ENCODE measurements at regions not wholly inside any gene's neighbourhood (a gene's known extent, or its start where the extent isn't known, plus 50 kb on each side); places are given as distances from the start of the nearest gene placed in this dataset.

DNA sequence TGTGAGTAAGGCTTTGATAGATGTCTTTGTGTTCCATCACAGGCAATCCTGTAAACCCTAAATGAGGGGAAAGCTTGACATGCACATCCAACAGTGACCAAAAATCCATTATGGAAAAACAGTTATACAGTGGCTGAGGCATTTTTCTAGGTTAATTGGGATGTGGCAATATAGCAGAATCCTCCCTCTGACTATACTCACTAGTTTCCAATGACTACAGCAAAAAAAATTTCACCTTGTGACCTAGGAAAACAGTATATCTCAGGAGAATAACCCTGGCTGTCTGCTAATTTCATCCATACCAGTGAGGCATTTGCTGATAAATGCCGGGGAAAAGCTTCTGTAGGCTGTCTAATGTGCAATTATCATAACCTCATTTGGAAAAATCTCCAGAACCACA, 49.9 kb upstream of the SNCAIP start:
- H3K9ac ChIP-seq (ENCODE audit: low read depth in 2 of 2, low read length in 2 of 2), result no peak overlapping the region
- no peaks in the 10 kb centered on the region for H3K4me1 ChIP-seq
- no peak overlapping the region for H3K4me3 ChIP-seq
- TF ChIP-seq, protein P1, sequence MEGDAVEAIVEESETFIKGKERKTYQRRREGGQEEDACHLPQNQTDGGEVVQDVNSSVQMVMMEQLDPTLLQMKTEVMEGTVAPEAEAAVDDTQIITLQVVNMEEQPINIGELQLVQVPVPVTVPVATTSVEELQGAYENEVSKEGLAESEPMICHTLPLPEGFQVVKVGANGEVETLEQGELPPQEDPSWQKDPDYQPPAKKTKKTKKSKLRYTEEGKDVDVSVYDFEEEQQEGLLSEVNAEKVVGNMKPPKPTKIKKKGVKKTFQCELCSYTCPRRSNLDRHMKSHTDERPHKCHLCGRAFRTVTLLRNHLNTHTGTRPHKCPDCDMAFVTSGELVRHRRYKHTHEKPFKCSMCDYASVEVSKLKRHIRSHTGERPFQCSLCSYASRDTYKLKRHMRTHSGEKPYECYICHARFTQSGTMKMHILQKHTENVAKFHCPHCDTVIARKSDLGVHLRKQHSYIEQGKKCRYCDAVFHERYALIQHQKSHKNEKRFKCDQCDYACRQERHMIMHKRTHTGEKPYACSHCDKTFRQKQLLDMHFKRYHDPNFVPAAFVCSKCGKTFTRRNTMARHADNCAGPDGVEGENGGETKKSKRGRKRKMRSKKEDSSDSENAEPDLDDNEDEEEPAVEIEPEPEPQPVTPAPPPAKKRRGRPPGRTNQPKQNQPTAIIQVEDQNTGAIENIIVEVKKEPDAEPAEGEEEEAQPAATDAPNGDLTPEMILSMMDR (IDR thresholded peaks at IDR 0.05), result no peak
- H3K9me3 ChIP-seq, result no peaks in the 10 kb centered on the region
- no peak overlapping the region for H3K27ac ChIP-seq
- no peaks in the 10 kb centered on the region for H3K36me3 ChIP-seq
- intact Hi-C loops (cut with DNase I), result no loop called here
- no peak for DNase-seq
- no peaks in the 10 kb centered on the region for H3K27me3 ChIP-seq
